ENCODE measurements at regions not wholly inside any gene's neighbourhood (a gene's known extent, or its start where the extent isn't known, plus 50 kb on each side); places are given as distances from the start of the nearest gene placed in this dataset.

DNA sequence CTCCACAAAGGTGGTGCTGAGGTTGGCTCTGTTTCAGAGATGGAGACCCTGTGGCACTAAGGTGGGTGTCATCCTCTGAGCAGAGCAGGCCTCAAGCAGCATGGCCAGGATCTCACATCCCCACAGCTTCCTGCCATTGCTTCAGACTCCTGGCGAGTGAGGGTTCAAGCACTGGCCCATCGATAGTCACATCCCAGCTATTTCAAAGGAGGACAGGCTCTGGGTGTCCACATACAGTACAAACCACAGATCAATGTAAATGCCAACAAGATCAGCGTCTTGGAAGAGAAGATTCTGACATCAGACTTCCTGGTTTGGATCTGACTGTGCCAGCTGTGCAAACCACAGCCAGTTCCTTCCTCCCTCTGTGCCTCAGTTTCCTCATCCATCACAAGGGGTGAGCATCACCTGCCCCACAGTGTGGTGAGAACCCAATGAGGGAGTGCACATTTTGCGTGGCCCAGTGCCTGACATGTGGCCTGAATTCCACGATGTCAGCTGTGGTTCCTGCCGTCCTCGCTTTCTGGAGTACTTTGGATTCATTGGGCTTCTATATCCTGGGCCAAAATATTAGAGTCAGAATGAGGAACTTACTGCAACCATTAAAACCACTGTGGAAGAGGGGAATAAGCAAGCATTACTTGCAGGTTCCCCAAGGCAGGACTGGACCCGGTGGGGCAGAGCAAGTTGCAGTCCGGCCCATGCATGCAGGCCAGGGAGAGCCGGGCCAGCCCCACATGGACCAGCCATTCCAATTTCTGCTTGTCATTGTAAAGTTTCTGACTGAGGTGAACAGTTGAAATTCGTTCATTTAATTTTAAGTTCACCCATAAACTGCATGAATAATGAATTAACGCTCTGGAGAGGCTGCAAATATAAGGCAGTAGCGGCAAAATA, 236.0 kb downstream of the TTLL2 start (continued):
- TF ChIP-seq ZNF816 (CRISPR knock-in tag; IDR thresholded peaks at IDR 0.05; ENCODE audit: borderline replicate concordance): no peak
- TF ChIP-seq ZNF7 (CRISPR knock-in tag; IDR thresholded peaks at IDR 0.05): no peak
- TF ChIP-seq, protein P1, sequence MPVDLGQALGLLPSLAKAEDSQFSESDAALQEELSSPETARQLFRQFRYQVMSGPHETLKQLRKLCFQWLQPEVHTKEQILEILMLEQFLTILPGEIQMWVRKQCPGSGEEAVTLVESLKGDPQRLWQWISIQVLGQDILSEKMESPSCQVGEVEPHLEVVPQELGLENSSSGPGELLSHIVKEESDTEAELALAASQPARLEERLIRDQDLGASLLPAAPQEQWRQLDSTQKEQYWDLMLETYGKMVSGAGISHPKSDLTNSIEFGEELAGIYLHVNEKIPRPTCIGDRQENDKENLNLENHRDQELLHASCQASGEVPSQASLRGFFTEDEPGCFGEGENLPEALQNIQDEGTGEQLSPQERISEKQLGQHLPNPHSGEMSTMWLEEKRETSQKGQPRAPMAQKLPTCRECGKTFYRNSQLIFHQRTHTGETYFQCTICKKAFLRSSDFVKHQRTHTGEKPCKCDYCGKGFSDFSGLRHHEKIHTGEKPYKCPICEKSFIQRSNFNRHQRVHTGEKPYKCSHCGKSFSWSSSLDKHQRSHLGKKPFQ (CRISPR knock-in tag; IDR thresholded peaks at IDR 0.05; ENCODE audit: insufficient replicate concordance): no peak
- TF ChIP-seq PRPF4 (IDR thresholded peaks at IDR 0.05; ENCODE audit: low read depth, low read length, poor library complexity, severe bottlenecking): no peak
- no peak for TF ChIP-seq SIX1 (CRISPR knock-in tag; IDR thresholded peaks at IDR 0.05; ENCODE audit: borderline replicate concordance)
- TF ChIP-seq ATF5 (CRISPR knock-in tag; IDR thresholded peaks at IDR 0.05; ENCODE audit: low read depth): no peak
- no peak for TF ChIP-seq ZSCAN30 (CRISPR knock-in tag; IDR thresholded peaks at IDR 0.05)
- TF ChIP-seq ZNF383 (CRISPR knock-in tag; IDR thresholded peaks at IDR 0.05; ENCODE audit: borderline replicate concordance): no peak
- no peak for TF ChIP-seq ZNF350 (CRISPR knock-in tag; IDR thresholded peaks at IDR 0.05; ENCODE audit: borderline replicate concordance, low read depth)
- TF ChIP-seq CEBPZ (IDR thresholded peaks at IDR 0.05; ENCODE audit: low read length): no peak
- TF ChIP-seq, protein P2, sequence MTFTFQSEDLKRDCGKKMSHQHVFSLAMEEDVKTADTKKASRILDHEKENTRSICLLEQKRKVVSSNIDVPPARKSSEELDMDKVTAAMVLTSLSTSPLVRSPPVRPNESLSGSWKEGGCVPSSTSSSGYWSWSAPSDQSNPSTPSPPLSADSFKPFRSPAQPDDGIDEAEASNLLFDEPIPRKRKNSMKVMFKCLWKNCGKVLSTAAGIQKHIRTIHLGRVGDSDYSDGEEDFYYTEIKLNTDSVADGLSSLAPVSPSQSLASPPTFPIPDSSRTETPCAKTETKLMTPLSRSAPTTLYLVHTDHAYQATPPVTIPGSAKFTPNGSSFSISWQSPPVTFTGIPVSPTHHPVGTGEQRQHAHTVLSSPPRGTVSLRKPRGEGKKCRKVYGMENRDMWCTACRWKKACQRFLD (CRISPR knock-in tag; IDR thresholded peaks at IDR 0.05; ENCODE audit: borderline replicate concordance): no peak
- no peak for TF ChIP-seq ZNF512B (CRISPR knock-in tag; IDR thresholded peaks at IDR 0.05; ENCODE audit: borderline replicate concordance)
- TF ChIP-seq, protein P3, sequence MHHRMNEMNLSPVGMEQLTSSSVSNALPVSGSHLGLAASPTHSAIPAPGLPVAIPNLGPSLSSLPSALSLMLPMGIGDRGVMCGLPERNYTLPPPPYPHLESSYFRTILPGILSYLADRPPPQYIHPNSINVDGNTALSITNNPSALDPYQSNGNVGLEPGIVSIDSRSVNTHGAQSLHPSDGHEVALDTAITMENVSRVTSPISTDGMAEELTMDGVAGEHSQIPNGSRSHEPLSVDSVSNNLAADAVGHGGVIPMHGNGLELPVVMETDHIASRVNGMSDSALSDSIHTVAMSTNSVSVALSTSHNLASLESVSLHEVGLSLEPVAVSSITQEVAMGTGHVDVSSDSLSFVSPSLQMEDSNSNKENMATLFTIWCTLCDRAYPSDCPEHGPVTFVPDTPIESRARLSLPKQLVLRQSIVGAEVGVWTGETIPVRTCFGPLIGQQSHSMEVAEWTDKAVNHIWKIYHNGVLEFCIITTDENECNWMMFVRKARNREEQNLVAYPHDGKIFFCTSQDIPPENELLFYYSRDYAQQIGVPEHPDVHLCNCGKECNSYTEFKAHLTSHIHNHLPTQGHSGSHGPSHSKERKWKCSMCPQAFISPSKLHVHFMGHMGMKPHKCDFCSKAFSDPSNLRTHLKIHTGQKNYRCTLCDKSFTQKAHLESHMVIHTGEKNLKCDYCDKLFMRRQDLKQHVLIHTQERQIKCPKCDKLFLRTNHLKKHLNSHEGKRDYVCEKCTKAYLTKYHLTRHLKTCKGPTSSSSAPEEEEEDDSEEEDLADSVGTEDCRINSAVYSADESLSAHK (CRISPR knock-in tag; IDR thresholded peaks at IDR 0.05; ENCODE audit: borderline replicate concordance): no peak
- TF ChIP-seq MAFG (CRISPR knock-in tag; IDR thresholded peaks at IDR 0.05): no peak
